GM12892 (cell line): ENCODE measurements at regions not wholly inside any gene's neighbourhood (a gene's known extent, or its start where the extent isn't known, plus 50 kb on each side); places are given as distances from the start of the nearest gene placed in this dataset.

Experiments
- POLR2A ChIP-seq: IDR thresholded peaks from 2 replicates; pipeline ENCODE4 v1.6.1; 2011; ENCODE audit warnings: low read depth, low read length, control low read depth
- TAF1 ChIP-seq: IDR thresholded peaks from 2 replicates; pipeline ENCODE4 v1.6.1; 2011; ENCODE audit warnings: low read depth, mild to moderate bottlenecking, control low read depth, low read length, borderline replicate concordance

GRCh38 chr6:14775528-14775927 is 470.3 kb upstream of the JARID2 start:
- TF ChIP-seq POLR2A (no peak), TAF1 (no peak)
